ENCODE measurements at regions not wholly inside any gene's neighbourhood (a gene's known extent, or its start where the extent isn't known, plus 50 kb on each side); places are given as distances from the start of the nearest gene placed in this dataset.

DNA sequence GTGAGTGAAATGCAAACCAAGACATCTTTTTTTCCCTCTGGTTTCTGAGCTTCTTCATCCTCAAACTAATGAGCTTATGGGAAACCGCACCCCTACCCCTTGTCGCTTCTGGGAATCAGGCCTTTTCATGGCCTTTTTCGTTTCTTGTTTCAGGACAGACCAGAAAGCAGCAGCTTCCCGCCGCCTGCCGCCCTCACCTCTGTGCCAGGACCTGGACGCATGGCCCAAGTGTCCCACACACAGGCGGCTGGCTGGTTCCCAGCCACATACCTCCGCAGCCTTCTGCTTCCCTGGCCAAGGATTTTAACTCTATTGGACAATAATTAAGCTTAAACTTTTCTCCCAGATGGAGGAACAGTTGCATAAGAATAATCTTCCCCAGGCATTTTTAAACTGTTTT lies 114.1 kb upstream of the SLITRK1 start:
- H3K4me1 Mint-ChIP-seq: no peaks in the 10 kb centered on the region
- H3K36me3 Mint-ChIP-seq (ENCODE audit: low read depth): no peaks in the 10 kb centered on the region
- ATAC-seq: no peak
- DNase-seq: no peak
- H3K27me3 Mint-ChIP-seq: no peaks in the 10 kb centered on the region
- H3K9me3 ChIP-seq (ENCODE audit: control insufficient read depth, low read length, poor library complexity, severe bottlenecking): no peaks in the 10 kb centered on the region
- H3K4me3 Mint-ChIP-seq: no peak overlapping the region
- no peak overlapping the region for H3K27ac Mint-ChIP-seq

DNA sequence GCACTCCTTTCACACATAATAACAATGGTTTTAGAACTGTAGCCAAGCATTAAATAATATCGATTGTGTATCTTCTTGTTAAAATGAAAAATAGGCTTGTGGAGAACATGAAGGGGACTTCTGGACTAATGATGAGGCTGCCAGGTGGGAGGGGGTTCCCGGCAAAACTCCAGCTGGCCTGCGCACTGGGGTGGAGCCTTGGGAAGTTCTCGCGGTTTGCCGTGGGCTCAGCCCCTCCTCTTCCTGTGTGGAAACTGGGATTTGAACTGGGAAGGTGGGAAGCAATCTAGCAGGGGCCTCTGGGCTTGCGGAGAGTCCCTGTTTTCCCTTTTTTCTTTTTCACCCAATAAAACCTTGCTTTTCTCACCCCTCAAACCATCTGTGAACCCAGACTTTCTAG lies 113.7 kb upstream of the SLITRK1 start:
- H3K27ac Mint-ChIP-seq: no peak overlapping the region
- no peaks in the 10 kb centered on the region for H3K4me1 Mint-ChIP-seq
- ATAC-seq (no peak), DNase-seq (no peak)
- no peaks in the 10 kb centered on the region for H3K36me3 Mint-ChIP-seq (ENCODE audit: low read depth)
- no peaks in the 10 kb centered on the region for H3K9me3 ChIP-seq (ENCODE audit: control insufficient read depth, low read length, poor library complexity, severe bottlenecking)
- no peaks in the 10 kb centered on the region for H3K27me3 Mint-ChIP-seq
- H3K4me3 Mint-ChIP-seq: no peak overlapping the region

DNA sequence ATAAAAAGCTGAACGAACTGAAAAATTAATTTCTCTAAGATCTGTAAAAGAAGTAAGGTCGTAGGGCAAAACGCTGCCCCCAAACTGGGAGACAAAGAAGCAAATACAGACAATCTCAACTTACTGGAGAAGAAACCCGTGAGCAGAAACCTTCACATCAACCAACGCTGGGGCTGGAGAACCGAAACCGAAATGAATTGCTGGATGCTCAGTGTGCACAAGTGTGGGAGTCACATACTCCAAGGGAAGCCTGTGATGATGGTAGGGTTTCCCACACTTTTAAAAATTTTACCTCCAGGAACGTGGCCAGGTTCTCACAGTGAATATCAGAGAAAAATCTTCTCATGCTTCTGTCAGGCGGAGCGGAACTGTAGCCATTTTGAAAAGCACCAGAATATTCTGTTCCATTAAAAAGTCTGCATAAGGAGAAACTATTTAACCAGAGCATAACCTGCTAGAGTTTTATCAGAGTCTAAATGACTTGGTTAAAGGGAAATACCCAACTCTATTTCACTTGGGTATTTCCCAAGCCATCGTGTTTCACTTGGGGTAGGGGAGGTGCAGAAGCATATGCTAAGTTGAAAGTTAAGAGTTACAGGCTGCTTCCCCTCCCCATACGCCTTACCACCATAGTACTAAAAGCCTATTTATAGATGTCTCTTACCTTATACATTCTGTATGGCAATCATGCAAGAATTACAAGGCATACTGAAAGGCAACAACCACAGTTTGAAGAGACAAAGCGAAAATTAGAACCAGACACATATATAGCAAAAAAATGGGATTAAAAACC lies 110.5 kb upstream of the SLITRK1 start:
- H3K27ac Mint-ChIP-seq: no peak overlapping the region
- DNase-seq (no peak), ATAC-seq (no peak)
- H3K27me3 Mint-ChIP-seq: no peaks in the 10 kb centered on the region
- H3K4me1 Mint-ChIP-seq: no peaks in the 10 kb centered on the region
- H3K9me3 ChIP-seq (ENCODE audit: control insufficient read depth, low read length, poor library complexity, severe bottlenecking): no peaks in the 10 kb centered on the region
- H3K36me3 Mint-ChIP-seq (ENCODE audit: low read depth): no peaks in the 10 kb centered on the region
- H3K4me3 Mint-ChIP-seq: no peak overlapping the region

DNA sequence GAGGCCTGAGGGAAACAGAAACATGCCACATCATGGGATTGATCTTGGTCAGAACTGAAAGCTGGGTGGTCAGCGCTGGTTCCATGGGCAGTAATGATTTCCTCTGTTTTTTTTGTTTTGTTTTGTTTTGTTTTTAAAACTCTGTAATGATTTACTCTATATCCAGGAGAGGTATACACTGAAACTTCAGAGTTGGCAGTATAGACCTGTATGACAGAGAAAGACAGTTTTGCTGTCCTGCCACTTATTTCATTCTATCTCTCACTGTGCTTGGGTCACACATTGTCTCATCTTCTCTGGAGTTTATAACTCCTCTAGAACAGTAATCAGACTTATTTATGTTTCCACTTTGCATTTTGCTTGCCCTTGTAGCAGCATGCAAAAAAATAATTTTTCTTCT lies 105.1 kb upstream of the SLITRK1 start:
- ATAC-seq (no peak), DNase-seq (no peak)
- Mint-ChIP-seq H3K27me3 (no peaks in the 10 kb centered on the region), H3K27ac (no peak overlapping the region), H3K4me1 (peaks cover 5% of the 10 kb centered on the region), H3K36me3 (ENCODE audit: low read depth) (peaks cover 6% of the 10 kb centered on the region), H3K4me3 (no peak overlapping the region)
- H3K9me3 ChIP-seq (ENCODE audit: control insufficient read depth, low read length, poor library complexity, severe bottlenecking): no peaks in the 10 kb centered on the region

DNA sequence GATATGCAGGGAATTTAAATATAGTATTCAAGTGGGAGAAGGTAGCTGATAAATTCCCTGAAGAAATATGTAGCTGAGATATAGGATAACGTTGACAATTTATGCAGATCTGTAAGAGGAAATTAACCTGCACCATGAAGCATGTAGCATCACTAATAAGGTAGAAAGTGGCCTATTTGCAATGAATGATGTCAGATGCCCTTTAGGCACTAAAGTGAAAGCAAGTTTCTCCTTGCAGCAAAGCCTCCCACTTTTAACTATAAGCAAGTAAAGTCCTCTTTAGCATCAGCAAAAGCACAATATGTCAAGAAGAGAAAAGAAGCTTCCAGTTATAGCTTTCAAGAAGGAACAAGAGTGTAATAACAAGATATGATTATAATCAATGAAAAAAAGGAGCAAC lies 102.5 kb upstream of the SLITRK1 start:
- H3K9me3 ChIP-seq (ENCODE audit: control insufficient read depth, low read length, poor library complexity, severe bottlenecking): no peaks in the 10 kb centered on the region
- no peaks in the 10 kb centered on the region for H3K27me3 Mint-ChIP-seq
- peaks cover 5% of the 10 kb centered on the region for H3K4me1 Mint-ChIP-seq
- no peak overlapping the region for H3K27ac Mint-ChIP-seq
- no peak for DNase-seq
- ATAC-seq: no peak
- peaks cover 6% of the 10 kb centered on the region for H3K36me3 Mint-ChIP-seq (ENCODE audit: low read depth)
- no peak overlapping the region for H3K4me3 Mint-ChIP-seq

DNA sequence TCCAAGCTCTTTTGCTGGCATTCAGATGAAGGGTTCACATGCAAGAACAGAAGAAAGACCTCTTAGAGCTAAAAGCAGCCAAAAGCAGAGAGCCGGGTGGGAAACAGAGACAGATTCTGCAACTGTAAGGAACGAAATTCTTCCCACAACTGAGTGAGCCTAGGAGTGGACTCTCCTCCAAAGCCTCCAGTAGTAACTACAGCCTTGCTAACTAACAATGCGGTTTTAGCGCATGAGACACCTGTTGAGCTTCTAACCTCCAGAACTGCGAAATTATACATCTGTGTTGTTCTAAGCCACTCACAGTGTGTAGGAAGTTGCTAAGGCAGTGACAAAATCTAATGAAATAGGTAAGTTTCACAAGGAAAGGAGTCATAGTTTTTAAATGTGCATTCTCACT lies 98.1 kb upstream of the SLITRK1 start:
- no peak overlapping the region for H3K27ac Mint-ChIP-seq
- H3K4me1 Mint-ChIP-seq: peaks cover 11% of the 10 kb centered on the region
- no peak for ATAC-seq
- DNase-seq: no peak
- H3K4me3 Mint-ChIP-seq: no peak overlapping the region
- H3K36me3 Mint-ChIP-seq (ENCODE audit: low read depth): no peaks in the 10 kb centered on the region
- no peaks in the 10 kb centered on the region for H3K27me3 Mint-ChIP-seq
- H3K9me3 ChIP-seq (ENCODE audit: control insufficient read depth, low read length, poor library complexity, severe bottlenecking): no peaks in the 10 kb centered on the region

DNA sequence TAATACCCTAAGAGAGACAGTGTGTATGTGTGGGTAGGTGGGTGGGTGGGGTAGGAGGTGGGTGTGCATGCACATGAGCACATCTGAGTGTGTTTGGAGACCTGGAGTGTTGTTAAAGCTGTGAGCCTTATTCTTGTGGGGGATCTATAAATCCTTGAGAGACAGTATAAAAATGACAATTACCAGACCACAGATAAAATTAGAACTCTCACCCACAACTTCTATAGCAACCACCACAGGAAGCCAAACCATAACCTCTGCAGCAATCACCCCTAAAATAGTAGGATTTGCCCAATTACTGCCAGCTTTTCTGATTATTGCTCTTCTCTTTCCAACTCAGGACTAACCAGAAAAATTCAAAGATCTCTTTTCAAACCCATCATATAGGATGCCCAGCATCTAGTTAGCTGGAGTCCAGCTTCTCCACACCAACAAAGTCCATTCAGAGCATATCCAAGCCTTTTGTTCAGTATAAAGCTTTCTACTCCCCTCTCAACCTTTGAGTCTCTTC lies 93.4 kb upstream of the SLITRK1 start:
- ATAC-seq (no peak), DNase-seq (no peak)
- H3K9me3 ChIP-seq (ENCODE audit: control insufficient read depth, low read length, poor library complexity, severe bottlenecking): no peaks in the 10 kb centered on the region
- H3K36me3 Mint-ChIP-seq (ENCODE audit: low read depth): no peaks in the 10 kb centered on the region
- H3K27ac Mint-ChIP-seq: peak overlapping the region; percentile 51
- H3K27me3 Mint-ChIP-seq: no peaks in the 10 kb centered on the region
- H3K4me3 Mint-ChIP-seq: no peak overlapping the region
- H3K4me1 Mint-ChIP-seq: peaks cover 6% of the 10 kb centered on the region

DNA sequence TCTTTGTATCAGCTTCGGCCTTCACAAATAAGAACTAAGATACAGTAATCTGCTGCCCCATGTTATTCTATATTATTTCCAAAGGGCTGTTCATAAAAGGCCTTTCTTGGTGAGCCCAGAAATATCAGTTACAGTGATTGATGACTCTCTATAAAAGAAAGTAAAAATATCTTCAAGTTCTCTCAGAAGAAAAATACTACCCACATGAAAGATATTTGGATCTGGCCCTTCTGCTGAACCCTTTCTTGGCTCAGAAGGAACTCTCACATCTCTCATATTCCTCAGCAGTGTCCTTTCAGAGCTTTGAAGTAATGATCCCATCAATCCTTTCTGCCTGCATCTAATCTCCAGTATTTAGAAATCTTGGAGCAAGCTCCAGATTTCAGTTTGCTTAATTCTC lies 76.3 kb upstream of the SLITRK1 start:
- Mint-ChIP-seq H3K27ac (no peak overlapping the region), H3K27me3 (no peaks in the 10 kb centered on the region), H3K4me1 (peaks cover 2% of the 10 kb centered on the region), H3K4me3 (no peak overlapping the region), H3K36me3 (ENCODE audit: low read depth) (no peaks in the 10 kb centered on the region)
- DNase-seq (no peak), ATAC-seq (no peak)
- H3K9me3 ChIP-seq (ENCODE audit: control insufficient read depth, low read length, poor library complexity, severe bottlenecking): no peaks in the 10 kb centered on the region

DNA sequence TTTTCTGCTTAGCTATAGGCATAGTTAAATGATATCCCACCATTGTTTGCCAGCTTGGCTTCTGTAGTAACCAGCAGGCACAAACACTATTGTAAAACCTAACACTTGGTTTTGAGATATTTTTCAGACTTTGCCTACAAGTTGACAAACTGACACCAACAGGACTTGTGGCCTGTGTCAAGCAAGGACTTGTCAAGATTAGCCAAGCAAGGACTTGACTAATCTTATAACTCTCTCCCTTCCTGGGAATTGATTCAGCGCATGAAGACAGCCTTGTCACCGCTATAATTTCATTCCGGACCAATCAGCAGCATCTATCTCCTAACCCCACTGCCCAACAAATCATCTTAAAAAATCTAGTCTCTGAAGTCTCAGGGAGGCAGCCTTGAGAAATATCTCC lies 72.7 kb upstream of the SLITRK1 start:
- H3K4me1 Mint-ChIP-seq: peaks cover 2% of the 10 kb centered on the region
- no peak overlapping the region for H3K4me3 Mint-ChIP-seq
- no peaks in the 10 kb centered on the region for H3K27me3 Mint-ChIP-seq
- ATAC-seq (no peak), DNase-seq (no peak)
- no peaks in the 10 kb centered on the region for H3K36me3 Mint-ChIP-seq (ENCODE audit: low read depth)
- no peaks in the 10 kb centered on the region for H3K9me3 ChIP-seq (ENCODE audit: control insufficient read depth, low read length, poor library complexity, severe bottlenecking)
- no peak overlapping the region for H3K27ac Mint-ChIP-seq

DNA sequence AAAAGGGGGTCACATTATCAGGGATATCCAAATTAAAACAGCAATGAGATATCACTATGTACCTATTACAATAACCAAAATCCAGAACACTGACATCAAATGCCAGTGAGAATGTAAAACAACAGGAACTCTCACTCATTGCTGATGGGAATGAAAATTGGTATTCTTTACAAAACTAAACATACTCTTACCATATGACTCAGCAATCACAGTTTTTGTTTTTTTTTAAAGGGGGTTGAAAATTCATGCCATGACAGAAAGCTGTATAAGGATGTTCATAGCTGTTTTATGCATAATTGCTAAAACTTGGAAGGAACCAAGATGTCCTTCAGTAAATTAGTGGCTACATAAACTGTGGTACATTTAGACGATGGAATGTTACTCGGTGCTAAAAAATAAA lies 71.6 kb upstream of the SLITRK1 start:
- H3K4me1 Mint-ChIP-seq: peaks cover 2% of the 10 kb centered on the region
- H3K4me3 Mint-ChIP-seq: no peak overlapping the region
- H3K27me3 Mint-ChIP-seq: no peaks in the 10 kb centered on the region
- no peak overlapping the region for H3K27ac Mint-ChIP-seq
- ATAC-seq: no peak
- DNase-seq: no peak
- no peaks in the 10 kb centered on the region for H3K36me3 Mint-ChIP-seq (ENCODE audit: low read depth)
- no peaks in the 10 kb centered on the region for H3K9me3 ChIP-seq (ENCODE audit: control insufficient read depth, low read length, poor library complexity, severe bottlenecking)

DNA sequence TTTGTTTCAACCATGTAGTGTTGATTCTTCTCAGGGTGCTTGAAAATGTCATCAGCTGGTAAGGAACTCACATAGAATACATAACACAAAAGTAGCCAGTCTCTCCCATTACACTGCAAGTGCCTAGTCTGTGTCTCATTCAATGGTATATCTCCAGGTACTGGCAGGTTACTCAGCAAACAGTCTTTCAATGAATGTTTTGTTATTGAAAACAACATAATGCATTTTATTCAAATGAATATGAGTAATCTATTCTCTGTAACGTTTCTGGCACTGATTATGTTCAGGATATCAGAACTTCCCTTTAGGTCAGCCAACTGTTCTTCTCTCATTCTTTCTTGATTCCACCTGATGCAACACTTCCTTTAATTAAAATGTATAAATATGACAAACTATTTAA lies 68.0 kb upstream of the SLITRK1 start:
- Mint-ChIP-seq H3K27me3 (no peaks in the 10 kb centered on the region), H3K4me3 (no peak overlapping the region), H3K36me3 (ENCODE audit: low read depth) (no peaks in the 10 kb centered on the region), H3K4me1 (peaks cover 2% of the 10 kb centered on the region), H3K27ac (no peak overlapping the region)
- ATAC-seq (no peak), DNase-seq (no peak)
- H3K9me3 ChIP-seq (ENCODE audit: control insufficient read depth, low read length, poor library complexity, severe bottlenecking): no peaks in the 10 kb centered on the region

DNA sequence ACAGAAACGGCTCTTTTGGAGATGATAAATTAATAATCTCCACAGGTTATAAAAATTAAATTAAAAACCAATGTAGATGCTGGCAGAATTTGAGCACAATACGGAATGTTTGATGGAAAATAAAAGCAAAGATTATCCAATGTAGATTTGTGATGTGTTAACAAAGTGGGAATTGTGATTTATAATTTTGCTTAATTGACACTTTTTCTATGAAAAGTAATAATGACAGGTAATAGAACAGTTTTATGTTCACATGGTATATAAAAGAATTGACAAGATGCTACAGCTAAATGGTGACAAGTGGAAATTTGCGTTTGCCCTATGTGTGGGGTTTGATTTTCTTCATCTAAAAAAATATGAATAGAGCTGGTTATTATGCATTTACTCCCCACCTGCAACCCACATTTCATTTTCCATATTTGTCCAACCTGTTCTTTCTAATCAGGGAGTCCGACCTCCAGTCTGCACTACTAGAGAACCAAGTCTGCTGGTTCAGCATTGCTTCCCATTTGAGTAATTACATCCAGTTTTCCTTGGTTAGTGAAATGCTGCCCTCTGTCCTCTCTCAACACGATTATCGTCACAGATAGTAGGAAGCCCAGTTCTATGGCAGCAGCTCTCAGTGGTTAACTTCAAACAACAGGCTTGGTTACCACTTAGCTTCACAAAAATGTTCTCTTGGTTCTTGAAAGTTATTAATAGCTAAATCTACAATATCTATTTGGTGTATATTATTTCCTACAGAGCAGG lies 61.4 kb upstream of the SLITRK1 start:
- H3K36me3 Mint-ChIP-seq (ENCODE audit: low read depth): no peaks in the 10 kb centered on the region
- no peaks in the 10 kb centered on the region for H3K27me3 Mint-ChIP-seq
- no peak for DNase-seq
- ATAC-seq: no peak
- no peaks in the 10 kb centered on the region for H3K9me3 ChIP-seq (ENCODE audit: control insufficient read depth, low read length, poor library complexity, severe bottlenecking)
- H3K4me3 Mint-ChIP-seq: no peak overlapping the region
- H3K27ac Mint-ChIP-seq: no peak overlapping the region
- no peaks in the 10 kb centered on the region for H3K4me1 Mint-ChIP-seq

DNA sequence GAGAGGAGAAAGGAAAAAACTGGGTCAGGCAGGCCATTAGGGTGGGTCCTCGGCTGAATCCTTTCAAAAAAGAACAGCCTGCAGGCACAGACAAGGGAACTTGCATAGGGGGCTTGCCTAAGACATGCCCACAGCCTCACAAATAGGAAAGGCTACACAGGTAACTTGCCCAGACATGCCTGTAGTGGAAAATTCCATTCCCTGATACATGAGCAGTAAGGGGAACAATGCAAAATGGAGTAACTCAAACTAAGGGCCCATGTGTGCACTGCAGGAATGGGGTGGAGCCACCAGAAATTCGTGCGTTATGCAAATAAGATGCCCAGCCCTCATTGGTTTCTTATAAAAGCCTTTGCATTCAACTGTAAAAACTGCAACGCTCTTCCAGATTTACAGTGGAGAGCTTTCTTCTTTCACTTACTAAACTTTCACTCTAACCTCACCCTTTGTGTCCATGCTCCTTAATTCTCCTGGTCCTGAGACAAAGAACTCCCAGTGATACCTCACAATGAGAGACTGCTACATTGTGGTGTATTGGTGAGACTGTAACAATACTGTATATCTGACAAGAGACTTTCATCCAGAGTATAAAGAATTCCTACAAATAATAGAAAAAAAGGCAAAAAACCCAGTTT lies 59.5 kb upstream of the SLITRK1 start:
- H3K27me3 Mint-ChIP-seq: no peaks in the 10 kb centered on the region
- H3K4me3 Mint-ChIP-seq: no peak overlapping the region
- no peaks in the 10 kb centered on the region for H3K36me3 Mint-ChIP-seq (ENCODE audit: low read depth)
- H3K9me3 ChIP-seq (ENCODE audit: control insufficient read depth, low read length, poor library complexity, severe bottlenecking): no peaks in the 10 kb centered on the region
- no peak overlapping the region for H3K27ac Mint-ChIP-seq
- H3K4me1 Mint-ChIP-seq: no peaks in the 10 kb centered on the region
- DNase-seq (no peak), ATAC-seq (no peak)
